HEK293 (cell line): ENCODE measurements at regions not wholly inside any gene's neighbourhood (a gene's known extent, or its start where the extent isn't known, plus 50 kb on each side); places are given as distances from the start of the nearest gene placed in this dataset.

Source experiments
- CTCF ChIP-seq: fragments of 450-650 bp; formaldehyde crosslinking; IDR thresholded peaks from 2 replicates; pipeline ENCODE4 v1.5.1; 2016; ENCODE audit warnings: missing biosample characterization, missing genetic modification characterization
- PRDM10 ChIP-seq: fragments of 450-650 bp; formaldehyde crosslinking; IDR thresholded peaks from 2 replicates; pipeline ENCODE4 v1.5.1; 2016; ENCODE audit warnings: missing biosample characterization, missing genetic modification characterization
- SP7 ChIP-seq: fragments of 450-650 bp; formaldehyde crosslinking; IDR thresholded peaks from 2 replicates; pipeline ENCODE4 v1.5.1; 2016; ENCODE audit warnings: missing biosample characterization, missing genetic modification characterization
- ZBTB49 ChIP-seq: fragments of 450-650 bp; formaldehyde crosslinking; IDR thresholded peaks from 2 replicates; pipeline ENCODE4 v1.5.1; 2016; ENCODE audit warnings: missing biosample characterization, missing genetic modification characterization, low read depth
- ZBTB8A ChIP-seq: fragments of 450-650 bp; formaldehyde crosslinking; IDR thresholded peaks from 2 replicates; pipeline ENCODE4 v1.5.1; 2016; ENCODE audit warnings: missing biosample characterization, missing genetic modification characterization
- ZEB2 ChIP-seq: fragments of 450-650 bp; formaldehyde crosslinking; IDR thresholded peaks from 2 replicates; pipeline ENCODE4 v1.5.1; 2016; ENCODE audit warnings: missing biosample characterization, missing genetic modification characterization
- ZNF138 ChIP-seq: fragments of 450-650 bp; formaldehyde crosslinking; IDR thresholded peaks from 2 replicates; pipeline ENCODE4 v1.5.1; 2016; ENCODE audit warnings: missing biosample characterization, missing genetic modification characterization, borderline replicate concordance
- ZNF148 ChIP-seq: fragments of 450-650 bp; formaldehyde crosslinking; IDR thresholded peaks from 2 replicates; pipeline ENCODE4 v1.5.0; 2017; ENCODE audit warnings: missing biosample characterization, missing genetic modification characterization, borderline replicate concordance
- ZNF175 ChIP-seq: fragments of 450-650 bp; formaldehyde crosslinking; IDR thresholded peaks from 2 replicates; pipeline ENCODE4 v1.5.1; 2016; ENCODE audit warnings: missing biosample characterization, missing genetic modification characterization
- ZNF548 ChIP-seq: fragments of 450-650 bp; formaldehyde crosslinking; IDR thresholded peaks from 2 replicates; pipeline ENCODE4 v1.5.1; 2016; ENCODE audit warnings: missing biosample characterization, missing genetic modification characterization
- ZNF571 ChIP-seq: fragments of 450-650 bp; formaldehyde crosslinking; IDR thresholded peaks from 2 replicates; pipeline ENCODE4 v1.5.0; 2017; ENCODE audit warnings: missing biosample characterization, missing genetic modification characterization
- ZNF76 ChIP-seq: fragments of 450-650 bp; formaldehyde crosslinking; IDR thresholded peaks from 2 replicates; pipeline ENCODE4; 2016; ENCODE audit warnings: low read depth, missing biosample characterization, missing genetic modification characterization, borderline replicate concordance

- TF ChIP-seq CTCF (tag by site-specific recombination) (no peak), ZBTB49 (tag by site-specific recombination) (no peak), ZNF138 (tag by site-specific recombination) (no peak), SP7 (no peak), ZBTB8A (no peak), PRDM10 (tag by site-specific recombination) (no peak), ZNF175 (no peak), ZNF148 (tag by site-specific recombination) (no peak), ZNF571 (tag by site-specific recombination) (no peak), ZNF548 (no peak), ZNF76 (tag by site-specific recombination) (no peak), ZEB2 (tag by site-specific recombination) (no peak)
Observed at GRCh38 chr2:118495290-118495689, 352.2 kb downstream of the EN1 start.
